Fibroblast of peridontal ligament (primary cell): ENCODE measurements at regions not wholly inside any gene's neighbourhood (a gene's known extent, or its start where the extent isn't known, plus 50 kb on each side); places are given as distances from the start of the nearest gene placed in this dataset.
"Not testable (repeated sequence)": the region's sequence is repeated elsewhere in the genome, so short reads cannot be mapped to it uniquely, and the experiment has no call there.

Experiments
- DNase-seq: peaks from one replicate; pipeline ENCODE4 v3.0.0-alpha.2; 2010; ENCODE audit errors: extremely low read depth

- DNase-seq = no peak
Measured at GRCh38 chr2:128611421-128612320, 293.0 kb upstream of the HS6ST1 start.

- no peak for DNase-seq
Measured at GRCh38 chr2:128612628-128613027, 294.0 kb upstream of the HS6ST1 start.

DNA sequence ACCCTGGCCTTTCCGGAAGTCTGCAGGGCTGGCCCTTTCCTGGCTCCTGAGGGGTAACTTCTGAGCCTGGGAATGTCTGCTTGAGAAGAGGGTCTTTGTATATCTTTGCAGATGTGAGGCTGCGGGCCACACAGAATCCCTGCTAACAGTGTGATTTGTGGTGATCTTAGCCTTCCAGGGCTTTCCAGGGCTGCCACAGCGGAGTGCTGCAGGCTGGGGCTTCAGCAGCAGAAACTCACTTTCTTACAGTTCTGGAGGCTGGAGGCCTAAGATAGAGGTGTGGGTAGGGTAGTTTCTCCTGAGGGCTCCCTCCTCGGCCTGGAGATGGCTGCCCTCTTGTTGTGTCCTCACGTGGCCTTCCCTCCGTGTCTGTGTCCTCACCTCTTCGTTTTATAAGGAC lies 294.7 kb upstream of the HS6ST1 start:
- DNase-seq = no peak

GRCh38 chr2:128613876-128614275 lies 295.2 kb upstream of the HS6ST1 start:
- DNase-seq = no peak

- not testable (repeated sequence) for DNase-seq
Measured at GRCh38 chr2:128614907-128615306, 296.2 kb upstream of the HS6ST1 start.

DNA sequence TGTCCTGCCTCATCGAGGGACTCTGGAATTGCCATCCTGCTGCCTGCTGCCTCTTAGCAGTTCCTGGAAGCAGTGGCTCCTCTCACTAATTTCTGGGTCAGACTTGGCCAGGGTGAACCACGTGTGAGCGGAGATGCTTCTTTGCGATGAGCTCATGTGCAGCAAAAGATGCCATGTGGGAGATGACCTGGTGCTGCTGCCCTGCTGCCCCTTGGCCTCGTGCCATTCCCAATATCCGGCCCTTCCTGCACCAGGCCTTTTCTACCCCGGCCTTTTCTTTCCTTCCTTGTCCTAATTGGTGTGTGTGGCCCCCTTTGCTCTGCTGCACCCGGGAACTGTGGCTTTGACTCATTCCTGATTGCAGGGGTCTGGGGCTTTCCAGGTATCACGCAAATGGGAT lies 296.9 kb upstream of the HS6ST1 start:
- no peak for DNase-seq

GRCh38 chr2:128617029-128617590 lies 298.4 kb upstream of the HS6ST1 start:
- no peak for DNase-seq

- DNase-seq = no peak
Measured at GRCh38 chr2:128617661-128618060, 299.0 kb upstream of the HS6ST1 start.

- no peak for DNase-seq
Measured at GRCh38 chr2:128618642-128619041, 300.0 kb upstream of the HS6ST1 start.

DNA sequence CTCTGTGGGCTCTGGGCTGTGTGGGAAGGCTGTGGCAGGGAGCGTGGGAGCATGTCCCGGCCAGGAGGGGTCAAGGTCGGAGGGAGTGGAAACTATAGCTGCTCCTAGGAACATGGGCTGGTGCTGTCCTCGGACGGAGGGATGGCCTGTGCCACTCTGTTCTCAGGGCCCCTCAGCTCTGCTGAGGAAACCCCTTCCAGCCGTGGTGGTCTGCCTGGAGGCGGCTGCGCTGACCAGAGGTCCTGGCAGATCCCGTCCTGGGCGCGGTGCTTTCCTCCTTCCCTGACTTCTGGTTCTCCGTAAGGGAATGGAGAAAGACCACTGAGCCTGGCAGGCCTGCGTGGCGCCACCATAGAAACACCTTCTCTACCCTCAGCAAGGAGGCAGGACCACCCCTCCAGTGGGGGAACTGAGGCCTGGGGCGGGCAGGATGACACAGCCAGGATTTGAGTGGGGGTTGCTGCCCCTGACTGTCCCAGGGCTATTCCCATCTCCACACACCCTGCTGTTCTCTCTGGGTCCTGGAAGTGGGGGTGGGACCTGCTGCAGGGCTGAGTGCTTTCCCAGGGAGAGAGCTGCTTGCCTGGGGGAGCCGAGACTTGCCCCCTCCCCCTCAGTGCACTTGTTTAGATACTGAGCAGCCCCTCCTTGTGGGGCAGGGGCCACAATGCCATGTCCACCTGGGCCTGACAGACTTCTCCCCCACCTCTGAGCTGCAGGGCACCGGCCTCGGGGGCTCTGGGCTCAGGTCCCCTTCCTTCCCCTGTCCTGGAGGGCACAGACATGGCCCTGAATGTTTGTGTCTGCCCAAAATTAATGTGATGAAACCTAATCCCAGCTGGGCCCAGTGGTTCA lies 301.0 kb upstream of the HS6ST1 start:
- no peak for DNase-seq

DNA sequence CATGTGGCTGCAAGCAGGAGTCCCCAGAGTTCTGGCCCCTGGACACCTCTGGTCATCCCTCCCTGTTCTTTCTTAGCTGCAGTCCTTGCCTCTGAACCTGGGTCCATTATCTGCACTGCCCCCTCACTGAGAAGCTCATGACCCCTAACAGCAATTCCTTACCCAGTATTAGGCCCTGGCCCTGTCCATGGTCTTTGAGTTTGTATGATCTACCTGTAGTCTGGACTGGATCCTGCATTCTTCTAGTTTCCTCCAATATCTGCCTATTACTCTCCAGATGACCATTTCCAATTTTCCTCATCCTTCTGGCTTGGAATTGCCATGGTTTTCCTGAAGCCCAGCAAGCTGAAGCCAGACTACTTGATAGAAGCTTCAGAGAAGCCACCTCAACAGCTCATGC lies 302.4 kb upstream of the HS6ST1 start:
- DNase-seq = no peak

DNA sequence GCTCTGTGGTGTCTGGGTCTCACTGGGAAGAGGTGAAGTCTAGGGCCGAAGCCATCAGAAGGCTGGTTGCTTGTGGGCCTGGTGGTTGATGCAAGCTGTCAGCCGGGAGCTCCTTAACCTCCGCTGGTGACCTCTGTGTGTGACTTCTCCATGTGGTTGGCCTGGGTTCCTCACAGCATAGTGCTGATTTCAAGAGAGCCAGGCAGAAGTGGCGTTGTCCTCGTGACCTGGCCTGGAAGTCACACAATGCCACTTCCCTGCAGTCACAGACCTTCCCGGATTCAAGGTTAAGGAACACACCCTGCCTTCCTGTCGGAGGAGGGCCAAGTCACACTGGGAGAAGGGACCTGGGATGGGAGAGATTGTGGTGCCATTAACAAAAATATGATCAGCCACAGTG lies 303.7 kb upstream of the HS6ST1 start:
- no peak for DNase-seq

DNA sequence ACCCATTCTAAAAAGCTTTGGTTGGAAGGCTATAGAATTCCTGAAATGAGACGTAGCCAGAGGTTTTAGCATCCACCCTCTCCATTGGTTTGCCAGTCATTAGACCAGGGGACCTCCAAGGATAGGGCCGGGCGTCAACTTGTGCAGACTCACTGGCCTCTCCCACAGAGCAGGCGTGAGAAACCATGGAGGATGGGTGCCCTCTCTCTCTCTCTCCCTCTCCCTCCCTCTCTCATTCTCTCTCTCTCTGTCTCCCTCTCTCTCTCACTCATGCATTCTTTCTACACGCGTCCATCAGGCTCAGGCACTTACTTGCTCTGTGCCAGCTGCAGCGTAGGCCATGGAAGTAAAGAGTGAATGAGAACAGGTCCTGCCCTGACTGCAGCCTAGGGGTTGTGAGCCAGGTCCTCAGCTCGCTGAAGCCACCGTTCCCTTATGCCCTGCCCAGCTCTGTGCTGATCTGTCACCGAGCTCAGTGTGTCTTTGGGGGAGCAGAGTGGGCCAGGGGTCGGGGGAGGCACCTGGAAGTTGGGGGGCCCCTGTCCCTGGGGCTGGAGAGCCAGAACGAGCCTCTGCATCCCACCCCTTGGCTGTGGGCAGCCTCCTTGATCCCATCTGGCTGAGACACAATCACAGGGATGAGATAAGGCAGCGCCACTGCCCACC lies 304.4 kb upstream of the HS6ST1 start:
- DNase-seq = peak; percentile 59

DNA sequence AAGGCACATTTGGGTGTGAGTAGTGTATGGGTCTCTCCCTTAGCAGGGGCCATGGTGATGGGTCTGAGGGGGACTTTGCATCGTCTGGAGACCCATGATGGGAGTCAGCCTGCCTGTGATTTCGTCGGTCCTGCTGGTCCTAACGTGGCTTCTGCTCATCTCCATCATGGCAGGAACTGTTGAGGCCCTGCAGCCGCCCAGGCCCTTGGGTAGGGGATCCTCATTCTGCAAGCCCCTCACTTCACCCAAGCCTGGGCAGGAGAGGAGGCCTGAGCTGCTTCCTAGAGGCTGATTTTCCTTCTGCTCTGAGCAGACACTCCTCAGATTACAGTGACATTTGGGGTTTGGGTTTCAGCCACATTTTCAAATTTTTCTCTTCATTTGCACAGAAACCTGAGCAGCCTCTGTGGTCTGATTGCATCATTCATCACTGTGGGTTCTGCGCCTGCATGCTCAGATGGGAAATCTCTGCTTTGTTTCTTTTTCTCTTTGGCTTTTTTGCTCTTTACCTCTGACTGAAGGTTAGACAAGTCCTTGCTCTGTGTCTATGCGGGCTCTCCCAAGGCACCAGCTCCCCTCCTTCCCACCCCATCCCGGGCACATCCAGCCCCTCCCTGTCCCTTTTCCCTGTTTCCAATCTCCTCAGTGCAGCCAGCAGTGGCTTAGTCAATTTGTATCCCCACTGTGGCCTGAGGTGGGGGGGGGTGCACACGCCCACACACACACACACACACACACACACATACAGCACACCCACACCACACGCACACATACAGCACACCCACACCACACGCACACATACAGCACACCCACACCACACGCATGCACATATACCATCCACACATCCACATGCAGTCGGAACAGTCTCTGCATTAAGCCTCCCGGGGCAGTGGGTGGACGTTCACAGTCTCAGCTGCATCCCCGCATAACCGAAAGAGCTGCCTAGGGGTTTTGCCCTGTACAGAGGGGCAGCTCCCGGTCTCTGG lies 305.4 kb upstream of the HS6ST1 start:
- peak; percentile 98 for DNase-seq

- DNase-seq = no peak
Measured at GRCh38 chr2:128624956-128625355, 306.3 kb upstream of the HS6ST1 start.

DNA sequence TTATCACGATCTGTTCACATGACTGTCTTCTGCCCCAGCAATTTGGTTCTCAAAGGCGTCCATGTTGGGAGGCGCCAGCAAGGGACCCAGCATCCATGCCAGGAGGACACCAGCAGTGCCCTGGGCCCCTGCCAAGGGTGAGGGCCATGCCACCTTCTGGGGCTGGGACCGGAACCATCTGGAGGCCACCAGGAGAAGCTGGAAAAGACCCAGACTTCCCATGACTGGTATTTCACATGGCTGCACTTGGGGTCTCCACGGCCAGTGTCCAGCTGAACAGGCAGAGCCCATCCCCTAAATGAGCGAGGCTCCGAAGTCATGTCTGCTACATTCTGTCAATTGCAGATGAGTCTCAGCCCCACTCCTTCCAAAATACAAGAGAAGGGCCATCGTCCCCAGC lies 306.8 kb upstream of the HS6ST1 start:
- DNase-seq = no peak

DNA sequence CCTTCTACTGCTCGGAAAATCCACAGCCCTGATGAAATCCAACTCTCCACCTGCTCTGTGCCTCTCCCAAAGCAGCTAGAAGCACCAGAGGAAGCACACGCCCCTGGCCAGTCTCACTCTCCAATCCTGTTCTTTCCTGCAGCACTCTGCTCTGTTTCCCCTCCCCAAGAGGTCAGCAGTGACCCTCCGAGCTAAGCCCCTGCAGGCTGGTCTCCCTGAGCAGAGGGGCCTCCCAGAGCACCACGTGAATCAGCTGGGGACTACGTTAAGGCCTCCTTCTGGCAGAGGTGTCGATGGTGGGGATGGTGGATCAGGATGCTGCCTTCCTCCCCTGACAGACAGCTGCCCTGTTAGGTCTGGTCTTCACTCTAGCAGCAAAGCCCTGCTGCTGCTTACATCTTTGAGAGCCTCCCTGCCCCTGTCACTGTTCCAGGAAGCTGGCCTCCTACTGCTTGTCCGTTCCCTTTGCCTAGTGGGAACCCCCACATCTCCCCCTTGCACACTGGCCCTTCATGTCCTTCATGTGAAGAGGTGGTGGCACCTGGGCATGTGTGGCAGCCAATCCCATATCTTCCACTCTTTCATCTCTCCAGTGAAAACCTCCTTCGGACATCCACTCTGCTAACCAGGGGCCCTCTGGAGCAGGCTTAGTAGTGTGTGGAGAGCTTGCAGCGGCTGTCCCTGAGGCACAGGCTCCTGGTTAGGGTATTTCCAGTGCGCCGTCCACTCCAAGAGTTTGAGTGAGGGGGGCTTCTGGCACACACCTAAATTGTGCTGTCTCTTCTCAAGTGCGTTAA lies 307.5 kb upstream of the HS6ST1 start:
- DNase-seq = no peak

- no peak for DNase-seq
Measured at GRCh38 chr2:128626760-128627511, 308.3 kb upstream of the HS6ST1 start.

GRCh38 chr2:128628206-128628605 lies 309.5 kb upstream of the HS6ST1 start:
- DNase-seq = no peak
